G401 (cell line): ENCODE measurements at regions not wholly inside any gene's neighbourhood (a gene's known extent, or its start where the extent isn't known, plus 50 kb on each side); places are given as distances from the start of the nearest gene placed in this dataset.
A peak's percentile ranks its signal among the peaks of the same experiment; 100 is the strongest.

ENCODE experiments used
- DNase-seq: peaks from one replicate; pipeline ENCODE4 v3.0.0-alpha.2; 2015; ENCODE audit warnings: low spot score
- in situ Hi-C: cut with HindIII; loops from 2 replicates; pipeline ENCODE4 v1.10.0; 2016; ENCODE audit warnings: low sequenced_read_pairs, mixed read lengths

GRCh38 chr21:41032541-41032940 is 135.4 kb upstream of the BACE2 start:
- in situ Hi-C loops: no loop called here
- no peak for DNase-seq

- in situ Hi-C loops: no loop called here
Observed at GRCh38 chr21:41037212-41037611, 130.7 kb upstream of the BACE2 start.

GRCh38 chr21:41037936-41038335 is 130.0 kb upstream of the BACE2 start:
- in situ Hi-C loops: no loop called here
- no peak for DNase-seq

More at GRCh38 chr21:41037212-41037611, 130.7 kb upstream of the BACE2 start:
- DNase-seq: no peak

GRCh38 chr21:41043014-41043413 is 124.9 kb upstream of the BACE2 start:
- DNase-seq: no peak
- in situ Hi-C loops: no loop called here

- in situ Hi-C loops: no loop called here
- DNase-seq: peak; percentile 17
Observed at GRCh38 chr21:41045534-41046268, 122.3 kb upstream of the BACE2 start.

GRCh38 chr21:41048145-41048544 is 119.8 kb upstream of the BACE2 start:
- in situ Hi-C loops: no loop called here
- DNase-seq: no peak

GRCh38 chr21:41048623-41049022 is 119.3 kb upstream of the BACE2 start:
- in situ Hi-C loops: no loop called here
- DNase-seq: no peak

- in situ Hi-C loops: no loop called here
- DNase-seq: no peak
Observed at GRCh38 chr21:41052820-41053555, 115.0 kb upstream of the BACE2 start.

- DNase-seq: no peak
- in situ Hi-C loops: no loop called here
Observed at GRCh38 chr21:41054018-41054578, 113.9 kb upstream of the BACE2 start.

GRCh38 chr21:41055266-41055665 is 112.7 kb upstream of the BACE2 start:
- no peak for DNase-seq
- in situ Hi-C loops: no loop called here

GRCh38 chr21:41059871-41060270 is 108.1 kb upstream of the BACE2 start:
- in situ Hi-C loops: no loop called here
- DNase-seq: no peak

- in situ Hi-C loops: no loop called here
- DNase-seq: no peak
Observed at GRCh38 chr21:41061701-41062100, 106.3 kb upstream of the BACE2 start.

GRCh38 chr21:41064334-41064791 is 103.6 kb upstream of the BACE2 start:
- in situ Hi-C loops: no loop called here
- no peak for DNase-seq

GRCh38 chr21:41064951-41065350 is 103.0 kb upstream of the BACE2 start:
- in situ Hi-C loops: no loop called here
- no peak for DNase-seq

- in situ Hi-C loops: no loop called here
- no peak for DNase-seq
Observed at GRCh38 chr21:41065539-41065938, 102.4 kb upstream of the BACE2 start.

- no peak for DNase-seq
- in situ Hi-C loops: no loop called here
Observed at GRCh38 chr21:41066086-41066938, 101.6 kb upstream of the BACE2 start.

GRCh38 chr21:41067709-41068108 is 100.3 kb upstream of the BACE2 start:
- no peak for DNase-seq
- in situ Hi-C loops: no loop called here

- in situ Hi-C loops: no loop called here
- peak; percentile 17 for DNase-seq
Observed at GRCh38 chr21:41068496-41068895, 99.5 kb upstream of the BACE2 start.

GRCh38 chr21:41068967-41069642 is 98.9 kb upstream of the BACE2 start:
- in situ Hi-C loops: no loop called here
- peak; percentile 76 for DNase-seq
